ENCODE measurements at regions not wholly inside any gene's neighbourhood (a gene's known extent, or its start where the extent isn't known, plus 50 kb on each side); places are given as distances from the start of the nearest gene placed in this dataset.
"Not testable (repeated sequence)": the region's sequence is repeated elsewhere in the genome, so short reads cannot be mapped to it uniquely, and the experiment has no call there.

DNA sequence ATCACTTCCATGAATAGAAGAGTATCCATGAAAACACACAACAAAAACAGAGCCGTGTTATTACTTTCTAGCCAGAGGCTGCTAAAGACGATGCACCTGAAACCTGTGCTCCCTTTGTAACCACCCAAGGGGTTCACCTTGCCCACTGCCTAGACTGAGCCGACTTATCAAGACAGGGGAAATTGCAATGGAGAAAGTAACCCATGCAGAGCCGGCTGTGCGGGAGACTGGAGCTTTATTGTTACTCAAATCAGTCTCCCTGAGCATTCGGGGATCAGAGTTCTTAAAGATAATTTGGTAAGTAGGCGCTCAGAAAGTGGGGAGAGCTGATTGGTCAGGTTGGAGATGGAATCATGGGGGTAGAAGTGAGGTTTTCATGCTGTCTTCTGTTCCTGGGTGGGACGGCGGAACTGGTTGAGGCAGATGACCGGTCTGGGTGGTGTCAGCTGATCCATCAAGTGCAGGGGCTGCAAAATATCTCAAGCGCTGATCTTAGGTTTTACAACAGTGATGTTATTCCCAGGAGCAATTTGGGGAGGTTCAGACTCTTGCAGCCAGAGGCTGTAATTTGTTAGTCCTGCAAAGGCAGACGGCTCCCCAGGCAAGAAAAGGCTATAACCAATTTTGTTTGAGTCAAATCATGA lies 366.6 kb downstream of the PREX1 start:
- DNase-seq, result no peak

GRCh38 chr20:48460681-48461080 lies 367.1 kb downstream of the PREX1 start:
- no peak for DNase-seq

GRCh38 chr20:48459722-48460395 lies 367.9 kb downstream of the PREX1 start:
- no peak for DNase-seq

DNA sequence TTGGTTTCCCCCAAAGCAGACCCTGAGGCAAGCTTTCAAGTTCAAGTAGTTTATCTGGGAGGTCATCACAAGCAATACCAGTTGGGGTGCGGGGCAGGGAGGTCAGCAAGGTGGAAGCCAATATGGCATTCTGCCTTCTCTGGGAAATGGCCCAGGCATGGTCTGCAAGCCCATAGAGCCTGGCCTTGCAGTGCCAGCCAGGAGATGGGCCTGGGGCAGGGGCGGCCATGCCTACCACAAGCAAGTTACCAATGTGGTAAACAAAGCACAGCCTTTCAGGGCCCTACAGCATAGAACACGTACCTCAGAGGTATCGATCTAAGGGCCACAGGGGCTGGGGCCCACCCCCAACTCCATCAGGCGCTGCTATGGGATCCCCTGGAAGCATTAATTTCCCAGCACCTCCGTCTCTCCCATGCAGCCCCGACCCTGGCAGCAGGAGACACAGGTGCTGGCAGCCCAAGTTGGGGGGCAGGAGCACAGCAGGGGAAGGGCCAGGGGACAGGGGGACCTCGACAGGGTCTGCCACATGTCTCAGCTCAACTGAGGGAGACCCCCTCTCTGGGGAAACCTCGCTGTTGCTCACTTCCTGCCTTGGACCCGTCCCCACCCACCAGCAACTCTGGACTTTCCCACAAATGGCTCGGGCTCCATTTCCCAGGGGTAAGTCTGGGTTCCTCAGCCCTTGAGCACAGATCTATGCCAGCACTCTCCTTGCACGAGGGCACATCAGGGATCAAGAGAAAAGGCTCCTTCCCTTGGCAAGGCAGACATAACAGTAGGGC lies 369.0 kb downstream of the PREX1 start:
- DNase-seq, result no peak

GRCh38 chr20:48458003-48458377 lies 369.8 kb downstream of the PREX1 start:
- no peak for DNase-seq

- no peak for DNase-seq
These were observed 370.4 kb downstream of the PREX1 start for GRCh38 chr20:48457193-48458002.

GRCh38 chr20:48456366-48457192 lies 371.2 kb downstream of the PREX1 start:
- DNase-seq, result no peak

DNA sequence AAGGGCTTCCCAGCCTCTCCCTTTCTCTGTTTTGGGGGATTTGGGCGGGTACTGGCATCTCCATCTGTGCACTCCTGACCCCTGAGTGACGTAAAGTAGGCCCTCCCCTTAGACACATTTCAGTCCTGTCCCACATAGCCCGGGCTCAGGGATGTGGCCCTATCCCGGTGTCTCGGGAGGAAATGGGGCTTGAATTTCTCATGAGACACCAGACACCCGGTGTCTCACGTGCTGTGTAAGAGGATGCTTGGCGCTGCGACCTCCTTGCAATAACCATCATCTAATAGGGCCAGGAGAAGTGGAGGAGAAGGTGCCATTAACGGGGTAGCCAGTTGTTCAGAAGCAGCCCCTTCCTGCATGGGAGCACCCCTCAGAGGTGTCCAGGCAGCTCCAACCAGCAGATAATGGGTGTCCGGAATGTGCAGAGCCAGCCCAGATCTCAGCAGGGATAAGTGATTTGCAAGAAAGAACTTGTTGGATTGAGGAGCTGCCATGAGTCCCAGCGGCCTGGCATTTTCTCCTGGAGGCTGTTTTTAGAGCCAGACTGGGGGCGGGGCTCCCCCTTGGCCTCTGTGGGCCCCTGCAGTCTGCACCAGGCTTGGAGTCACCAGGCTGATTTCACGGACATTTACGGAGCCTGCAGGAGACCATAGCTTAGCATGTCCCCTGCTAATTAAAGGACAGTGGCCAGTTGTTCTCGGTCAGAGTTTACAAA lies 372.0 kb downstream of the PREX1 start:
- no peak for DNase-seq

- DNase-seq, result no peak
These were observed 372.9 kb downstream of the PREX1 start for GRCh38 chr20:48454671-48455490.

DNA sequence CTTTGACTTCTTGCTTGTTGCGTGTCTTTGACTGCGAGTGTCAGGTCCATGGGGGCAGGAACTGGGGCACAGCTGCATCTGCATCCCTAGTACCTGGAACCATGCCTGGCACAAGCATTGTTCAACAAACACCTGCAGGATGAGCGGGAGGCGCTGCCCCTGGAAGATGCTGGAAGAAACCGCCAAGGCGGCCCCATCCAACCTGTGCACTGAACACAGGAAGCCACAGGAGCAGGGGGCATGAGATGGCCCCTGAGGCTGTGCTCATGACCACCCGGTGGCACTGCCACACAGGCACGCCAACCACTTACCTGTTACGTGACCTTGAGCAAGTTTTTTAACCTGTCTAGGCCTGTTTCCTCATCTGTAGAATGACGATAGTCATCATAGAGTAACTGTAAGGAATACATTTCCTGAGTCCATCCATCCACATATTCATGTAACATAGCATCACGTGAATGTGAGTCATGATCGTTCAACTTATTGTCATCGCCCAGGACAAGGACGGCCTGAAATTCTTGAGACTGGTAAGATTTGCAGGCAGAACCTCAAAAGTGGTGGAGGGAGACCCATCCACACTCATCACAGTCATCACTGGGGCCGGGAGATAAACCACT lies 374.2 kb downstream of the PREX1 start:
- no peak for DNase-seq

DNA sequence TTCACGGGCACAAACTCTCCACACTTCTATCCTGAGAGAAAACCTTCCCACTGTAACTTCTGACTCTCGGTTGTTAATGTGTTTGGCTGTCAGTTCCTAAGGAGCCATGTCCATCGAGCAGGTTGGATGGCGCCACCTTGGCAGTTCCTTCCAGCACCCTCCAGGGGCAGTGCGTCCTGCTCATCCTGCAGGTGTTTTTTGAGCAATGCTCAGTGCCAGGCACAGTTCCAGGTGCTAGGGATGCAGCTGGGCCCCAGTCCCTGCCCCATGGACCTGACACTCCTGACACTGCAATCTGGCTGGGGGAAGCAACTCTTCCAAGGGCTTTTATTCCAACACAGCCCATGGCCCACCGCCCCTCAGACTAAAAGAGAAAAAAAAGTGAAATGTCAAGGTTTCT lies 376.4 kb downstream of the PREX1 start:
- DNase-seq, result no peak

DNA sequence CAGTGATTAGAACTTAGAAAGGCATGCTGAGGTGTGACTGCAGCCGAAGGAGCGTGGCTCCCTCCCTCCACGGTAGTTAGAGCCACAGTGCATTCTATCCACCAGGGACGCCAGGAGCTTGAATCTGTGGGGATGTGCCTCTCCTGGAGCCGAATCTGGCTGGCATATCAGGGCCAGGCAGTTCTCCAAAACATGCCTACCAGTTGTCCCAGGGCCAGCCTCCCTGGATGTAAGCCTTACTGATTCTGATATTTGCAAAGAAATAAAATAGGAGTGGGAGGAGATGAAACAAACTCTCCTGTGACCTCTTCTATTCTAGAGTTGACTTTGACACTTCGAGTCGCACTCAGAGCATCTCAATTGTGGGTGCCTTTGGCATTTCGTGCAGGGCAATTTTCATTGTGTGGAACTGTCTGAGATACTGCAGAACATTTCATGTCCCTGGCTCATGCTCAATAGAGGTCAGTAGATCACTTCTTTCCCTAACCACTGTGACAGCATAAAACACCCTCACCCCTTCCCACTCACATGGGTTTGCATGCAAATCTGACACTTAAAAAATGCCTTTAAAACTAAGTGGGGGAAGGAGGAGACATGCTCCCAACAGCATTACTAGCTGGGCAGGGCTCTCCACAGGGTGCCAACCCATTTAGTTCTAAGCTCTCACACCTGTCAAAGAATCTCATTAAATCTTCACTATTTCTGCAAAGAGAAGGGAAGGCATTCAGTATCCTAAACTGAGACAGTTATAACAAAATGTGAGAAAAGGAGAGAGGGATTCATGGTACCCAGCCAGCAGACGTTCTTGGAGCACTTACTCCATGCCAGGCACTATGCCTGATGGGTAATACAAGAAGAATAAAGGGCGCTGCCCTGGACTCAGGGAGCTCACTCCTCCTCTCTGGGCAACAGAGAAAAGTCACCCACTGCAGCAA lies 378.9 kb downstream of the PREX1 start:
- no peak for DNase-seq

GRCh38 chr20:48447456-48447855 lies 380.3 kb downstream of the PREX1 start:
- DNase-seq, result no peak

GRCh38 chr20:48445827-48446226 lies 382.0 kb downstream of the PREX1 start:
- DNase-seq, result no peak

GRCh38 chr20:48444249-48444648 lies 383.6 kb downstream of the PREX1 start:
- DNase-seq, result no peak

GRCh38 chr20:48440916-48441315 lies 386.9 kb downstream of the PREX1 start:
- DNase-seq, result no peak

DNA sequence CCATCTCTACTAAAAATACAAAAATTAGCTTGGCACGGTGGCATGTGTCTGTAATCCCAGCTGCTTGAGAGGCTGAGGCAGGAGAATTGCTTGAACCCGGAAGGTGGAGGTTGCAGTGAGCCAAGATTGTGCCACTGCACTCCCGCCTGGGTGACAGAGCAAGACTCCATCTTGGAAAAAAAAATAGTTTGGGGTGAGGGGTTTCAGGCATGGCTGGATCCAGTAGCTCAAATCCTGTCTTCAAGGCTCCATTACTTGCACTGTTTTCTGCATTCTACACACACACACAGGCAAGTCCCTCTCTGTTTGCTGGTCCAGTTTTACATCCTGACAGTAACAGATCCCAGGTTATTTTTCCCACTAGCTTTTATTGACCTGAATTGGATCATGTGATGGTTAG lies 387.5 kb downstream of the PREX1 start:
- DNase-seq, result not testable (repeated sequence)

GRCh38 chr20:48437146-48437545 lies 390.7 kb downstream of the PREX1 start:
- no peak for DNase-seq

DNA sequence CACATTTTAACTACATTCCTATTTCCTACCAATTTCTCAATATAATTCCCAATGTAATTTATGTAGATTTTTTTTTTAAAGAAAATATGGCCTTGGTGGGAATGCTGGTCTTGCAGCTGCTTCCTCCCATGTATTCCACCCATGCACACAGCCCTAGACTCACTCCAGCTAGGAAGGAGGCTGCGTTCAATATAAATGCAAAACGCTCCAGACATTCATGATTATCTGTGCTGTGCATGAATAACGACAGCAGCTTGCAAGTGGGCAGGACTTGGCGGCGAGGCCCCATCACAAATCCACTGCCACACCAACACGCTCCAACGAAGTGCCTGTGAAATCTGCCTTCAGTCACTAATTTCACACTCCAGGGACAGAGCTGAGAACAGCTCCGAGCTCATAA lies 391.2 kb downstream of the PREX1 start:
- not testable (repeated sequence) for DNase-seq
